ENCODE measurements at regions not wholly inside any gene's neighbourhood (a gene's known extent, or its start where the extent isn't known, plus 50 kb on each side); places are given as distances from the start of the nearest gene placed in this dataset.

DNA sequence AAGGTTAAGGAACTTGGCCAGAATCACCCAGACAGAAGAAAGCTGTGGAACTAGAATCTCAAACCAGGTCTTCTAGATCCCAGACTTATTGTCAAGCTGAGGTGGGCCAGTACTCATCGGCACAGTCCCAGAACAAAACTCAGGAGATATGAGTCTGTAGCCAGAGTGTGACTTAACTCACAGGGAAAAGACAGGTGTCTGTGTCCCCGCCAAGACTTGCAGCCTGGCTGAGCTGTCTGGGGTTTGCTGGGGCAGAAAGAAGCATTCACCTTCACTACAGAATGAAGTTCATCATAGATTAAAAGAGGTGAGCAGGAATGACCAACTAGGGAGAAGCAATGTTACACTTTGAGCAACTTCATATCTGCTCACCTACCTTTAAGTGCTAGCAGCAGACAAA is 257.2 kb downstream of the FOXO1 start:
- TF ChIP-seq ZBTB21 (CRISPR knock-in tag; IDR thresholded peaks at IDR 0.05; ENCODE audit: borderline replicate concordance): no peak
- TF ChIP-seq, protein P1, sequence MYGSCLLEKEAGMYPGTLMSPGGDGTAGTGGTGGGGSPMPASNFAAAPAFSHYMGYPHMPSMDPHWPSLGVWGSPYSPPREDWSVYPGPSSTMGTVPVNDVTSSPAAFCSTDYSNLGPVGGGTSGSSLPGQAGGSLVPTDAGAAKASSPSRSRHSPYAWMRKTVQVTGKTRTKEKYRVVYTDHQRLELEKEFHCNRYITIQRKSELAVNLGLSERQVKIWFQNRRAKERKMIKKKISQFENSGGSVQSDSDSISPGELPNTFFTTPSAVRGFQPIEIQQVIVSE (CRISPR knock-in tag; IDR thresholded peaks at IDR 0.05; ENCODE audit: borderline replicate concordance): no peak
